GM12892 (cell line): ENCODE measurements at regions not wholly inside any gene's neighbourhood (a gene's known extent, or its start where the extent isn't known, plus 50 kb on each side); places are given as distances from the start of the nearest gene placed in this dataset.

Experiments
- DNase-seq: peaks from one replicate; pipeline ENCODE4 v3.0.0; 2011; ENCODE audit not compliant: insufficient read length
- FAIRE-seq: peaks from 2 replicates; lab custom pipeline; 2011; peaks lifted over from hg19 to GRCh38; lab: Jason Lieb, UNC
- POLR2A ChIP-seq: IDR thresholded peaks from 2 replicates; pipeline ENCODE4 v1.6.1; 2011; ENCODE audit warnings: low read depth, low read length, control low read depth
- POLR2AphosphoS5 ChIP-seq: IDR thresholded peaks from 2 replicates; pipeline ENCODE4 v1.6.1; 2011; ENCODE audit warnings: low read depth, low read length, control low read depth
- TAF1 ChIP-seq: IDR thresholded peaks from 2 replicates; pipeline ENCODE4 v1.6.1; 2011; ENCODE audit warnings: low read depth, mild to moderate bottlenecking, control low read depth, low read length, borderline replicate concordance

DNA sequence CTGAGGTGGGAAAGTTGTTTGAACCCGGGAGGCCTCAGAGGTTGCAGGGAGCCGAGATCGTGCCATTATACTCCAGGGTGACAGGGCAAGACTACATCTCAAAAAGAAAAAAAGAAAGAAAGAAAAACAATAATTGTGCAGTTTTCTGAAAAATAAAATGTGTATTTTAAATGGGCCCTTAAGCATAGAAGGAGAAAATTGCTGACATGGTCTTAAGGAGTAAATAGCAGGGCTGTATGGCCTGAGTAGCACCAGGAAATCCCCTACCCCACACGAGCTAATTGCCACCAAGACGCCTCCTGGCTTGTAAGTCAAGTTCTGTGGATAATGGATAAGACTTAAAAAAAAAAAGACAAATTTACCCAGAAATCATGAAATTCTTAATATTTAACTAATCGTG is 271.4 kb upstream of the NCKAP5 start:
- DNase-seq = no peak
- no peak for FAIRE-seq
- TF ChIP-seq POLR2A = no peak

DNA sequence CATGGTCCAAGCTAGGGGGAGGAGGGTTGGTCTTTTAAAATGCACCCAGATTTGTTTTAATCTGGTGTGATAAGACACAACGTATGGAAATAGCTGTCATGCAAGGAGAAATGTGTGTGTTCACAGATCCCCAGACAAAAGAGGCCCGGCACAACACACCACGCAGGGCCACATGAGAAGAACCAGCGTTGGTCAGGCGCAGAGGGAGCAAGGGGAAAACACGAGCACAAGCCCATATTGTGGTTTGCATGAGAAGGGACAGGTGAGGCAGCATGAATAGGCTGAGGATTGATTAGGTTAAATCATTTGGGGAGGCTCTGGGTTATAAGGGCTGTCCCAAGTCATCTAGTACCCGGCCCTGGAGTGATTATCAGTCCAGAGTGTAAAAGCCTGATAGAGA is 272.5 kb upstream of the NCKAP5 start:
- TF ChIP-seq POLR2A (no peak), TAF1 (no peak), POLR2AphosphoS5 (no peak)
- FAIRE-seq (no peak), DNase-seq (no peak)

DNA sequence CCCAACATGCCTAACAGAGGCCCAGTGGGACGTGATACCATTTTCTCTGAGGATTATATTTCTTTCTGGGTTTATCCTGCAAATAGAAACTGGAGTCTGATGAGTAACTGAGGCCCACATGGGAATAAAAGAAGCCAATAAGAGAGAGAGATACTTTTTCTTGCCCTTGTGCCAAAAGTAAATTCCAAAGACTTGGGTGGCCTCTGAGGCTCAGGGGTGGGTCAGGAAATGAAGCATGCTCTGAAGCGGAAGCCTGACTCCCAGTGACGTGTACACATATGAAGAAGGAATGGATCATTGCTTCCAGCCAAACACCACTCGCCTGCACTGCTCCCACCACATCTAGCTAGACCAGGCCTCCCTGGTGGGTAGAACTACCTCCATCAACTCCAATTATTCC is 273.6 kb upstream of the NCKAP5 start:
- DNase-seq (no peak), FAIRE-seq (no peak)
- TF ChIP-seq TAF1 (no peak), POLR2AphosphoS5 (no peak), POLR2A (no peak)

DNA sequence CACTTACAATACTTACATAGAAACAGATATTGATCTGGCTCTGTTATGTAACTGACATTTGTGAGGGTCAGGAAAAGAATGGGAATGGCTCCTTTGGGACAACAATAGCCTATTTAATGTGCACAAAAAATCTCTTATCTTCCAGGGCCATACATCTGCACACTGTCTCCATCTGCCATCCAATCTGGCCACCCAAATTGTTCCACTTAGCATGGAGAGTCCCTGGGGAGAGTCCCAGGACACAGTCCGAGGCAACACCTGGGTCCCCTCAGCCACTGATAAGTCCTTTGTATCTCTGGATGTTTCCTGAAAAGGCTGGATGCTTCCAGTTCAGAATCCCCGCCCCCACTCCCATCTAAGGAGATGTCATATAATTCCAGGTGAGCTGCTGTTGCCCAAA is 274.2 kb upstream of the NCKAP5 start:
- no peak for FAIRE-seq

DNA sequence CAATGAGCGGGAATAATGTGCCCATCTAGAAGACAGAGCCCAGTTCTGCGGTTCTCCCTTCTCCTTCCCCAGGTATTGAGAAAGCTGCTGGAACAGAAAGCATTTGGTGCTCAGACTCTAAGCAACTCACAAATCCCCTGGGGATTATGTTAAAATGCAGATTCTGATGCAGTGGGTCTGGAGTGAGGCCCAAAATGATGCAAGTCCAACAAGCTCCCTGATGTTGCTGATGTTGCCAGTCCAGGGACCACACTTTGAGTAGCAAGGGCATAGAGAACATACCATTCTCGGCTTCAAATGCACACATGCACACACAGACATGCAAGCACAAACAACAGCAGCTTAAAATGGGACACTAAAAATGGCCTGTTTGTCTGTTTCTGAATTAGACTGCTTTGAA is 274.8 kb upstream of the NCKAP5 start:
- TF ChIP-seq TAF1 (no peak), POLR2A (no peak), POLR2AphosphoS5 (no peak)
- FAIRE-seq (no peak), DNase-seq (no peak)

More for the DNA sequence above, 274.2 kb upstream of the NCKAP5 start:
- no peak for TF ChIP-seq POLR2AphosphoS5
- TF ChIP-seq POLR2A = no peak
- TF ChIP-seq TAF1 = no peak
- no peak for DNase-seq

DNA sequence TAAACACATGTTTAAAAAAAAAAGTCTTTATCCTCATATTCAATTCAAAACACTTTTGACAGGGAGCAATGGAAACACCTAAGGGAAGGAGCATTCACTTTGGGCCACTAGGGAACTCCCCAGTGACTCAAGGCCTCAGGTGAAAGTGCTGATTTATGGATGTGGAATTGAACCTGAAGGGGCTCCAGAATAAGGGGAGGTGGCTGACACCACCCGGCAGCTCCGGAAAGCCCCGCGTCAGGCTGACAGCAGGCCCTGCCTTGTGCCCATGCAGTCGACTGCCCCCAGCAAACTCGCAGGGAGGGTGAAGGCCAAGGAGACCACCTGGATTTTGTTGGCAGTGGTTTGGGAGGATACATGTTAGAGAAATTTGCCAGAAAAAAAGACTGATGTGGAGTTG is 275.3 kb upstream of the NCKAP5 start:
- no peak for FAIRE-seq
- no peak for DNase-seq
- no peak for TF ChIP-seq POLR2A
- no peak for TF ChIP-seq POLR2AphosphoS5
- no peak for TF ChIP-seq TAF1

DNA sequence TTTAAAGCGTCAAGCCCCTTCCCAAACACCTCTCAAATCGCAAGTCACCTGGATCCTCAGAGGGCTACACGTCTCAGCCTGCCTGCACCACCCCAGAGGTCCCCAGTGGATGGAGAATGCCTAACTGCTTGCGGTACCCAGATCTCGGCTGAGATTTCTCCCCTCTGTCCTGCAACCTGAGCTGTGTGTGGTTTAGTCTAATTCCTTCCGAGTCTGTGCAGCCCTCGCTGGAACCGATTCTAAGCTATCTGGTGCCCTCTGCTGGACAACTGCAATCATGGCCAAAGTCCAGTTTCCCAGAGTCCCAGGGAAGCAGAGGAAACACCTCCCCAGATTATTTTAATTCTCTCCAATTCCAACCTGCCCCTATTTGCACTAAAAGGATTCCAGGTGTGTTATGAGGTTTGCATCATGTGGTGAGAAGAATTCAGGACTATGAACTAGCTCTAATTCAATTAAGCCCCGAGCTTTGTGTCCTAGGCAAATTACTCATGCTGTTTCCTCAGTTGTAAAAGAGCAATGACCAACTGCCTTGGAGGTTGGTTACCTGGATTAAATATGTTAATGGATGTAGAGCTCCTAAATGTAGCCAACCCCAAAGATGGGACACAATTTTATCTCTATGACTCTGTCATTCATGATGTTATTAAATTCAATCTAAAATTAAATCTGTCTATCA is 276.1 kb upstream of the NCKAP5 start:
- TF ChIP-seq POLR2A (no peak), TAF1 (no peak), POLR2AphosphoS5 (no peak)
- peak; percentile 87 for FAIRE-seq
- peak; percentile 44 for DNase-seq

DNA sequence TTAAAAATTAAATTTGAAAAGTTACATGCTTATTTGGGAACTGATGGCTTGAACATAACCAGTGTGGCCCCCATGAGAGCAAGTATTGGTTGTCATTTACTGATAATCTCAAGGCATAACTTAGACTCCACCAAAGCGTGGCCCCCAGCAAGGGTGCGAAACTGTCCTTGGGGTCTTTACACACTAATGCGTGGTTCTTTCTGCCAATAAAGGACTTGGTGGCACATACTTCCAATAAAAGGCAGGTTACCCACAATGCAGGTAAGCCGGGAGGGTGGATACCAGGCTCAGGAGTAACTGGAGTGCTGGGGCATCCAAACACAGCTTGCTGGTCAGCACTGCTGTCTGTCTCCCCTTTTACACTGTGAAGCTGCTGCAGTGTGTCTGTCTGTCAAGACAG is 278.2 kb upstream of the NCKAP5 start:
- FAIRE-seq = no peak
- DNase-seq = no peak
- no peak for TF ChIP-seq POLR2A
- no peak for TF ChIP-seq POLR2AphosphoS5
- no peak for TF ChIP-seq TAF1

DNA sequence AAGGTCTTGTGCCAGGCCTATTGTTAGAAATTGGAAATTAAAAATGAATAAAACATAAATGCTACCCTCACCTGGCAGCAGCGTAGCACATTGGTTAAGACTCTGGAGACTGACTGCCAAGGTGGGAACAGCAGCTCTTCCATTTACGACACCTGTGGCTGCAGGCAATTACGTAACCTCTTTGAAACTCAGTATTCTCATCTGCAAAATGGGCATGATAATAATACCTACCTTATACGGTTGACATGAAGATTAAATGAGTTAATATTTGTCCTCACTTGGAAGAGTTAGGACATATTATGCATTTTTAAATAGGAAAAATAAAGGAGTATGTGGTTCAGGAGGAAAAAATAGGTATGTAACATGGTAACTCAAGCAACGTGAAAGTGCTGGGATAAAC is 279.3 kb upstream of the NCKAP5 start:
- TF ChIP-seq POLR2AphosphoS5 (no peak), TAF1 (no peak), POLR2A (no peak)
- FAIRE-seq = no peak

DNA sequence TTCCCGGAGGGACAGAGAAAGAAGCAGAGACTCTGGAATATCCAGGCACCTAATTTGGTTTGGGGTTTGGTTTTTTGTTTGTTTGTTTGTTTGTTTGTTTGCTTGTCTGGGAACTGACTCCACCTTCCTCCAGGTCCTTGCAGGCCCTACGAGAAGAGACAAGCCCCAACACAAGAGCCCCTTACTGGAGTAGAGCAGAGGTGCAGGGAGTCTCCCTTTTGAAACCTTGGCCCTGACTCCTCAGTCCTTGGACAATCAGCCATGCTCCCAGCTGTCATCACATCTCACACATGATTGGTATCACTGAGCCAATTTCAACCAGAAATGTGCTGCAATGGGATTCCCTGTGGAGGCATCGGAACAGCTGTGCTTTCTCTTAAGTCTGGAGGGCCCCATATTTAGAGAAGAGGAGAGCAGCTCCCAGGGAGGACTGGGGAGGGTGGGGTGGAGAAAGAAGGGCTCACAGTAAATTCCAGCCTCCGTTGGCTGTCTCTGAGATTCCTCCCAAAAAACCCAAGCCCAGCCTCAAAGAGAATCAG is 279.9 kb upstream of the NCKAP5 start:
- TF ChIP-seq POLR2AphosphoS5 (no peak), POLR2A (no peak), TAF1 (no peak)
- FAIRE-seq (no peak), DNase-seq (no peak)

More for the DNA sequence above, 279.3 kb upstream of the NCKAP5 start:
- no peak for DNase-seq

DNA sequence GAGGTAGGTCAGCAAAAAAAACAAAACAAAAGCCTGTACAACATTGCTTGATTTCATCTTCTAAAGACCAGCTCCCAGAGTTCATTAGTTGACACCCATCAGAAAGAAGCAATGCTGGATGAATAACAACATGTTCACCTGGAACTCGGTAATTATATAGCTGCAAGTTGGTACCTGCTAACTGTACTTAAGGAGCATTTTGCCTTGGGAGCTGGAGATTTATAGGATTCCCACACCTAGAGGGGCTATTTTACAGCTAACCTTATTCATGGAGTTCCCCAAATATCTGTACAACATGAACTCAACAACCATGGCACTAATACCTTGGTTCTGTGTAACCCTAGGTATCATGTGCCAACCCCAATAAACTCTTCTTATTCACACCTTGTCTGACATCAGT is 281.1 kb upstream of the NCKAP5 start:
- no peak for TF ChIP-seq POLR2A
- no peak for TF ChIP-seq POLR2AphosphoS5
- TF ChIP-seq TAF1 = no peak
- FAIRE-seq = no peak
- DNase-seq = no peak

DNA sequence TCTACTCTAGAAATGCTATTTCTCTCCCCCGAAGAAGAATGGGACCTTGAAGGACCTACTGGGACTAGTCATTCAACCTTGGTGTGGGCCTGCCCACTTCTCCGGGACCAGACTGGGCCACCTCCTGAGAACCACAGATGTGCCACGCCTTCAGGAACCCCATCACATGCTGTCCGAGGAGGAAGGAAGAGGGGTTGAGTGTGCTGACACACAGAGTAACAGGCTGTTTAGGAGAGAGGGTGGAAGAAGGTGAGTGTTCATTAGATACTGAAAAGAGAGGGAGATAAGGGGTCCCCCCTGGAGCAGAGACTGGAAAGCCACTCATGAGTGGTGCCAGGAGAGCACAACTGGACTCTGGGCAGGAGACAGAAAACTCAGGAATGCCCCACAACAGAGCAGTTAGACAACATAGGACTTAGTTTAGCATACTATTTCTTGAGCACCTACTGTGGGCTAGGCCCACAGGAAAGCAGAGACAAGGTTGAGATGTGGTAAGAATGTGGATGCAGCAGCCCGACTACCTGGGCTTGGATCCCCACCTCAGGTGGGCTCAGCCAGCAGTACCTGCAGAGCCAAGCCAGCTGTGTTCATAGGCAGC is 286.4 kb upstream of the NCKAP5 start:
- TF ChIP-seq POLR2A (no peak), TAF1 (no peak), POLR2AphosphoS5 (no peak)
- DNase-seq (no peak), FAIRE-seq (no peak)
